ENCODE measurements at regions not wholly inside any gene's neighbourhood (a gene's known extent, or its start where the extent isn't known, plus 50 kb on each side); places are given as distances from the start of the nearest gene placed in this dataset.

DNA sequence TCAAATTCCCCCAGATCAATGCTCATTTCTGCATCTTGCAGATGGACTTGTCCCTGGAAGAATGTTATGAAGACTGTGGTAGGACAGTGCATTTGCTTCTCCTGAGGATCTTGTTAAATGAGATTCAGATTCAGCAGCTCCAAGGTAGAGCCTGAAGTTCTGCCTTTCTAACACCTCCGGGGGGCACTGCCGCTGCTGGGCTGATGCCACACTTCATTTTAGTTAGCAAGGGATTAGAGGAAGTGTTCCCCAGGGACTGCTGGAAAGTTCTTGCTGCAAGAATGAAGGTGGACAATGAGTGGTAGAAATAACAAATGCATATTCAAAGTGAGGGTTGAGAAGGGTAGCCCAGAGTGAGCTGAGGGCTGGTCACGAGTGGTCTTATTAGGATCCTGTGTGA, 434.3 kb upstream of the AKR1E2 start:
- TF ChIP-seq CTCF (IDR thresholded peaks at IDR 0.05) (no peak), EP300 (IDR thresholded peaks at IDR 0.05) (no peak), POLR2A (IDR thresholded peaks at IDR 0.05) (no peak)
- Histone ChIP-seq H3K4me3 (no peak overlapping the region), H3K27ac (no peak overlapping the region), H3K9me3 (no peaks in the 10 kb centered on the region), H3K36me3 (no peaks in the 10 kb centered on the region), H3K27me3 (no peaks in the 10 kb centered on the region), H3K4me1 (ENCODE audit: insufficient read depth) (no peaks in the 10 kb centered on the region)
- intact Hi-C loops (cut with DNase I), result no loop called here
- WGBS, 3 donors, result 86 to 93% (median 90%) methylated on average over 3 of the region's 3 CpGs
- DNase-seq, result no peak

DNA sequence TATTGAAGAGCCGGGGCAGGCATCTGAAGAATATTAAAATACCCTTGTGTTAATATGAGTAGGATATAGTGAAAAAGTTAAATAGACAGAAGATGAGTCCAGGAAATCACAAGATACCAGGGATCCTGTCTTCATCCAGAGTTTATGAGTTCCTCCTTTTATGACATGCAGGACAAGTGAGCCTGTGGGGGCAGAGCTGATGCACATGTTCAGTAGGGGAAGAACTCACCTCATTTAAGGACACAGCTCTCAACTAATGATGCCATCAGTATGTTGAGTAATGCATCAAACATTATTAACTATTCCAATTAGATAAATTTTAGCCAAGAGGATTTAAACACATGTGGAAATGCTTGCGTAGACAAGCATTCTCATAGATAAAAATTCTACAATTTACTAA, 435.8 kb upstream of the AKR1E2 start:
- WGBS, 3 donors, result 69 to 79% (median 74%) methylated on average over 2 of the region's 2 CpGs
- TF ChIP-seq POLR2A (IDR thresholded peaks at IDR 0.05), result no peak
- no peak for TF ChIP-seq EP300 (IDR thresholded peaks at IDR 0.05)
- TF ChIP-seq CTCF (IDR thresholded peaks at IDR 0.05), result no peak

DNA sequence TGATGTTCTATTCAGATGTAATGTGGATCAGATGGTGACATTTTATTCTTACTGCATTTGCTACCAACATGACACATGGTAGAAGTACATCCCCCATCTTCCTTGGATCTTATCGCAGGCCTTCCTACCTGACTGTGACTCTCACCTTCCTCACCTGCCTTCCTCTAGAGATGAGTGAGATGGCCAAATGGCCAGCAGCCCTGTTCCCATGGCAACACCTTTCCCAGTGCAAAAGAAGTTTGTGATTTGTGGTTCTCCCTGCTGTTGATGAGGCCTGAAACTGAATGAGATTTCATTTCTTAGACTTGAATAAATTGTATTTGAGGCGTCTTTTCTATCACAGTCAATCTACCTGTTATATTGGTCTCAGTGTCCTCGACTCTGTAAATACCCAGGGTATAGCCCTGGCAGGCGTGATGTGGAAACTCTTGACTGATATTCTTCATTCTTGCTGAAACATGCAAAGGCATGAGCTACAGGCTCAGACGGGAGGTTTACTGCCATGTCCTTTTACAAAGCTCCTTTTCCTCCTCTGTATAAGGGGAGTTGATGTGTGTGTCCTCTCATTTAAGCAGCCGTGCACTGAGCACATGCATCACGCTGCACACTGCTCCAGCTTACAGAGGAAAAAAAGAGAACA, 440.7 kb upstream of the AKR1E2 start:
- Histone ChIP-seq H3K36me3 (no peaks in the 10 kb centered on the region), H3K27ac (no peak overlapping the region), H3K4me1 (ENCODE audit: insufficient read depth) (no peaks in the 10 kb centered on the region), H3K9me3 (no peaks in the 10 kb centered on the region), H3K4me3 (no peak overlapping the region), H3K27me3 (no peaks in the 10 kb centered on the region)
- TF ChIP-seq POLR2A (IDR thresholded peaks at IDR 0.05), result no peak
- no peak for TF ChIP-seq CTCF (IDR thresholded peaks at IDR 0.05)
- no peak for TF ChIP-seq EP300 (IDR thresholded peaks at IDR 0.05)
- DNase-seq, result no peak
- intact Hi-C loops (cut with DNase I), result no loop called here
- WGBS, 3 donors, result 91 to 93% (median 92%) methylated on average over 7 of the region's 7 CpGs

More for the DNA sequence above, 435.8 kb upstream of the AKR1E2 start:
- no peak overlapping the region for H3K27ac ChIP-seq
- intact Hi-C loops (cut with DNase I), result no loop called here
- no peak for DNase-seq
- no peak overlapping the region for H3K4me3 ChIP-seq
- H3K27me3 ChIP-seq, result no peaks in the 10 kb centered on the region
- no peaks in the 10 kb centered on the region for H3K4me1 ChIP-seq (ENCODE audit: insufficient read depth)
- H3K9me3 ChIP-seq, result no peaks in the 10 kb centered on the region
- no peaks in the 10 kb centered on the region for H3K36me3 ChIP-seq

DNA sequence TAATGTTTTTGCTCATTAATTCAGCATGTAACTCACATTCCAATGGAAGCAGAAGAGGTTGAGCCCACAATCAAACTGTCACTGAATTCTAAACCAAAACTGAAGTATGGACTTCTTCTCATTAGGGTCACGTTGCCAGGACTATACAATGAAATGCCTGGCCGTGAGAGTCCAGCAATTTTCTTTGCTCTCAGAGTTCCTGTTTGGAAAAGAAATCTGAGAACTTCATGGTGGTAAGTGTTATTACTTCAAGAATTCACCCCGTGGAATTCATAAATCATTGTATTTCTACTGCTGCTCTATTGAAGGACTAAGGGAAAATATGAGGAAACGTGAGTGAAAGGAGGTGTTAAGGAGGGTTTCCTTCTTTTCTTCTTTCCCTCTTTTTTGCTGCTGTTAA, 441.8 kb upstream of the AKR1E2 start:
- Histone ChIP-seq H3K36me3 (no peaks in the 10 kb centered on the region), H3K4me3 (no peak overlapping the region), H3K27ac (no peak overlapping the region), H3K27me3 (no peaks in the 10 kb centered on the region), H3K4me1 (ENCODE audit: insufficient read depth) (no peaks in the 10 kb centered on the region), H3K9me3 (no peaks in the 10 kb centered on the region)
- intact Hi-C loops (cut with DNase I), result no loop called here
- WGBS, 3 donors, result 20 to 31% (median 28%) methylated on average over 4 of the region's 4 CpGs
- TF ChIP-seq POLR2A (IDR thresholded peaks at IDR 0.05) (no peak), CTCF (IDR thresholded peaks at IDR 0.05) (no peak), EP300 (IDR thresholded peaks at IDR 0.05) (no peak)
- DNase-seq, result no peak
